ENCODE measurements at regions not wholly inside any gene's neighbourhood (a gene's known extent, or its start where the extent isn't known, plus 50 kb on each side); places are given as distances from the start of the nearest gene placed in this dataset.

GRCh38 chr4:164485136-164485535 lies 268.8 kb upstream of the SMIM31 start:
- Histone ChIP-seq H3K9ac (ENCODE audit: low read length) (no peak overlapping the region), H3K9me2 (ENCODE audit: insufficient read depth, low read length) (no peaks in the 10 kb centered on the region), H3K4me2 (ENCODE audit: low read length) (no peak overlapping the region), H3K27ac (ENCODE audit: low read length) (no peak overlapping the region), H3K9me3 (ENCODE audit: low read length) (no peaks in the 10 kb centered on the region), H4K20me1 (ENCODE audit: insufficient read depth) (no peaks in the 10 kb centered on the region), H2AFZ (ENCODE audit: low read depth, low read length) (no peak overlapping the region), H3K79me2 (replicated peaks; ENCODE audit: insufficient read depth, low read length) (no peaks in the 10 kb centered on the region), H3K36me3 (ENCODE audit: insufficient read depth, low read length) (no peaks in the 10 kb centered on the region), H3K27me3 (ENCODE audit: insufficient read depth, low read depth, low read length) (no peaks in the 10 kb centered on the region), H3F3A (ENCODE audit: insufficient read depth, low read length, poor library complexity, severe bottlenecking) (no peaks in the 10 kb centered on the region), H3K4me3 (ENCODE audit: low read length) (no peak overlapping the region)
- no peak for TF ChIP-seq SMC3 (conservative IDR thresholded peaks at IDR 0.05; ENCODE audit: poor library complexity)
- TF ChIP-seq MXI1 (conservative IDR thresholded peaks at IDR 0.05; ENCODE audit: poor library complexity, severe bottlenecking), result no peak
- no peak for TF ChIP-seq EZH2 (IDR thresholded peaks at IDR 0.05; ENCODE audit: borderline replicate concordance, insufficient read depth, low read length, poor library complexity, severe bottlenecking)
- no peak for TF ChIP-seq POLR2AphosphoS5 (IDR thresholded peaks at IDR 0.05)
- TF ChIP-seq REST (IDR thresholded peaks at IDR 0.05; ENCODE audit: borderline replicate concordance), result no peak
- no peak for TF ChIP-seq TAF1 (IDR thresholded peaks at IDR 0.05; ENCODE audit: low read depth)
- no peak for TF ChIP-seq RAD21 (conservative IDR thresholded peaks at IDR 0.05)
- TF ChIP-seq CTCF (IDR thresholded peaks at IDR 0.05; ENCODE audit: poor library complexity, severe bottlenecking), result no peak
- no peak for TF ChIP-seq EP300 (conservative IDR thresholded peaks at IDR 0.05; ENCODE audit: poor library complexity, severe bottlenecking)

GRCh38 chr4:164488114-164488513 lies 265.8 kb upstream of the SMIM31 start:
- Histone ChIP-seq H3K9me2 (ENCODE audit: insufficient read depth, low read length) (no peaks in the 10 kb centered on the region), H4K20me1 (ENCODE audit: insufficient read depth) (no peaks in the 10 kb centered on the region), H3K9ac (ENCODE audit: low read length) (no peak overlapping the region), H3K27me3 (ENCODE audit: insufficient read depth, low read depth, low read length) (no peaks in the 10 kb centered on the region), H3K4me2 (ENCODE audit: low read length) (no peak overlapping the region), H3K36me3 (ENCODE audit: insufficient read depth, low read length) (no peaks in the 10 kb centered on the region), H3K4me3 (ENCODE audit: low read length) (no peak overlapping the region), H3F3A (ENCODE audit: insufficient read depth, low read length, poor library complexity, severe bottlenecking) (no peaks in the 10 kb centered on the region), H3K27ac (ENCODE audit: low read length) (no peak overlapping the region), H2AFZ (ENCODE audit: low read depth, low read length) (no peak overlapping the region), H3K9me3 (ENCODE audit: low read length) (no peaks in the 10 kb centered on the region), H3K79me2 (replicated peaks; ENCODE audit: insufficient read depth, low read length) (no peaks in the 10 kb centered on the region)
- no peak for TF ChIP-seq POLR2AphosphoS5 (IDR thresholded peaks at IDR 0.05)
- no peak for TF ChIP-seq EP300 (conservative IDR thresholded peaks at IDR 0.05; ENCODE audit: poor library complexity, severe bottlenecking)
- TF ChIP-seq RAD21 (conservative IDR thresholded peaks at IDR 0.05), result no peak
- no peak for TF ChIP-seq CTCF (IDR thresholded peaks at IDR 0.05; ENCODE audit: poor library complexity, severe bottlenecking)
- no peak for TF ChIP-seq MXI1 (conservative IDR thresholded peaks at IDR 0.05; ENCODE audit: poor library complexity, severe bottlenecking)
- TF ChIP-seq EZH2 (IDR thresholded peaks at IDR 0.05; ENCODE audit: borderline replicate concordance, insufficient read depth, low read length, poor library complexity, severe bottlenecking), result no peak
- no peak for TF ChIP-seq SMC3 (conservative IDR thresholded peaks at IDR 0.05; ENCODE audit: poor library complexity)
